OCI-LY7 (cell line): ENCODE measurements at regions not wholly inside any gene's neighbourhood (a gene's known extent, or its start where the extent isn't known, plus 50 kb on each side); places are given as distances from the start of the nearest gene placed in this dataset.

Experiments
- BruUV-seq: library from RNA; stranded (reverse); fragments of 400-500 nt; replicated peaks from 2 replicates; lab custom pipeline; 2021; lab: Mats Ljungman, UMichigan
- CTCF ChIA-PET: fragments of 300-600 bp; sonication (Branson Sonifier 250); formaldehyde crosslinking; loops from one replicate; lab custom pipeline; 2022; ENCODE audit warnings: antibody characterized with exemption; ENCODE audit not compliant: unreplicated experiment; lab: Charles Lee
- POLR2A ChIA-PET: fragments of 300-600 bp; sonication (Branson Sonifier 250); formaldehyde crosslinking; loops from one replicate; lab custom pipeline; 2022; ENCODE audit warnings: antibody characterized with exemption; lab: Charles Lee
- DNase-seq: peaks from one replicate; pipeline ENCODE4 v3.0.0-alpha.2; 2015; ENCODE audit warnings: low spot score
- H2AFZ ChIP-seq: fragments of 200-600 bp; sonication (generic), shearing (Covaris generic); 2 replicates; pipeline ENCODE4 v1.6.1; 2014; ENCODE audit warnings: mild to moderate bottlenecking, antibody characterized with exemption, low read length, moderate library complexity
- H3K27ac ChIP-seq: fragments of 200-600 bp; sonication (generic); 2 replicates; pipeline ENCODE4 v1.5.1; 2014; ENCODE audit warnings: mixed run types, low read depth, mild to moderate bottlenecking, moderate library complexity, low read length, inconsistent platforms; ENCODE audit not compliant: poor library complexity, severe bottlenecking
- H3K36me3 ChIP-seq: fragments of 200-600 bp; sonication (generic); 2 replicates; pipeline ENCODE4 v1.6.1; 2014; ENCODE audit warnings: mild to moderate bottlenecking, antibody characterized with exemption, low read length, moderate library complexity, mixed read lengths; ENCODE audit not compliant: insufficient read depth
- H3K4me1 ChIP-seq: fragments of 200-600 bp; sonication (generic); 2 replicates; pipeline ENCODE4 v1.5.1; 2014; ENCODE audit warnings: mild to moderate bottlenecking, low read length; ENCODE audit not compliant: insufficient read depth, poor library complexity, severe bottlenecking
- H3K4me2 ChIP-seq: fragments of 200-600 bp; sonication (generic); 2 replicates; pipeline ENCODE4 v1.6.1; 2014; ENCODE audit warnings: mild to moderate bottlenecking, low read length
- H3K4me3 ChIP-seq: fragments of 200-600 bp; sonication (generic); 2 replicates; pipeline ENCODE4 v1.5.1; 2014; ENCODE audit warnings: mild to moderate bottlenecking, low read depth, low read length; ENCODE audit not compliant: poor library complexity, severe bottlenecking
- H3K79me2 ChIP-seq: fragments of 200-600 bp; sonication (generic); 2 replicates; pipeline ENCODE4 v1.6.1; 2016; ENCODE audit warnings: low read depth, mild to moderate bottlenecking, low read length, moderate library complexity, mixed read lengths; ENCODE audit not compliant: insufficient read depth
- H3K9me2 ChIP-seq: fragments of 200-600 bp; sonication (generic); 2 replicates; pipeline ENCODE4 v1.6.1; 2016; ENCODE audit warnings: mild to moderate bottlenecking, low read length, mixed read lengths; ENCODE audit not compliant: insufficient read depth
- H3K9me3 ChIP-seq: fragments of 200-600 bp; sonication (generic); 2 replicates; pipeline ENCODE4 v1.6.1; 2014; ENCODE audit warnings: mild to moderate bottlenecking, mixed run types, low read length, mixed read lengths
- H4K20me1 ChIP-seq: fragments of 200-600 bp; sonication (generic); 2 replicates; pipeline ENCODE4 v1.6.1; 2014; ENCODE audit warnings: mild to moderate bottlenecking, antibody characterized with exemption, low read length, moderate library complexity, mixed read lengths; ENCODE audit not compliant: insufficient read depth
- EZH2phosphoT487 ChIP-seq: fragments of 200-600 bp; sonication (generic); IDR thresholded peaks from 2 replicates; pipeline ENCODE4 v1.6.1; 2018; ENCODE audit warnings: low read depth, borderline replicate concordance, mild to moderate bottlenecking, mixed run types, antibody characterized with exemption, low read length, moderate library complexity, mixed read lengths
- intact Hi-C: fragments of 100-400 bp; cut with micrococcal nuclease; formaldehyde crosslinking; loops from one replicate; pipeline ENCODE4 v1.10.0; 2022; ENCODE audit not compliant: unreplicated experiment
- TF ChIP-seq, protein P1 (sequence below): fragments of 200-600 bp; sonication (generic); conservative IDR thresholded peaks from 2 replicates; pipeline ENCODE4 v1.5.1; 2014; ENCODE audit warnings: mild to moderate bottlenecking, antibody characterized with exemption, low read length, moderate library complexity, mixed read lengths

DNA sequence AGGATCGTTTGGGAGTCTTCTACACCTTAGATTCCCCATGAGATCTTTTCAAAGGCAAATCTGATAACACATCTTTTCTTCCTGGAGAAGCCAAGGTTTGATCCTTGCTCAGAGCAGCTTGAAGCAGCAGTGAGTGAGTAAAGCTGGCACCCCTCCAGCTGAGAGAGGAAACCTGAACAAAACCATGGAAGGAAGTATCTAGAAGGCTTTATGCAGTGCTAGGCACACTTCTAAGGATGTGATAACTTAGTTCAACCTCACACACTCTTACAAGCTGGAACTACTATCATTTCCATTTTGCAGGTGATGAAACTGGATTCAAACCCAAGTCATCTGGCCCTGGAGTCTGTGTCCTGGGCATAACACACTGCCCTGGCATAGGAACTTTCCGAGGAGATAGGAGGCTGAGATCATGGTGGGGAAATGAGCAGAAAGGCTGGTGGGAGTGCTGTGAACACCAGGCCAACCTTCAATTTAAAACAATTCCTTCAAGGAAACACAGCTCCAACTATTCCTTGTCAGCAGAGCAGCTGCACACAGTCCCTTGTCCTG lies 71.2 kb downstream of the CTAGE1 start:
- no peaks in the 10 kb centered on the region for H3K79me2 ChIP-seq
- H3K4me2 ChIP-seq: no peak overlapping the region
- H3K4me3 ChIP-seq: no peak overlapping the region
- BruUV-seq: no TSS peak
- H3K4me1 ChIP-seq: no peaks in the 10 kb centered on the region
- no peaks in the 10 kb centered on the region for H4K20me1 ChIP-seq
- H2AFZ ChIP-seq: no peak overlapping the region
- POLR2A ChIA-PET: no interaction called here
- H3K36me3 ChIP-seq: no peaks in the 10 kb centered on the region
- CTCF ChIA-PET: no interaction called here
- H3K27ac ChIP-seq: no peak overlapping the region
- intact Hi-C loops: no loop called here
- no peaks in the 10 kb centered on the region for H3K9me2 ChIP-seq
- no peaks in the 10 kb centered on the region for H3K9me3 ChIP-seq
- TF ChIP-seq, protein P1, sequence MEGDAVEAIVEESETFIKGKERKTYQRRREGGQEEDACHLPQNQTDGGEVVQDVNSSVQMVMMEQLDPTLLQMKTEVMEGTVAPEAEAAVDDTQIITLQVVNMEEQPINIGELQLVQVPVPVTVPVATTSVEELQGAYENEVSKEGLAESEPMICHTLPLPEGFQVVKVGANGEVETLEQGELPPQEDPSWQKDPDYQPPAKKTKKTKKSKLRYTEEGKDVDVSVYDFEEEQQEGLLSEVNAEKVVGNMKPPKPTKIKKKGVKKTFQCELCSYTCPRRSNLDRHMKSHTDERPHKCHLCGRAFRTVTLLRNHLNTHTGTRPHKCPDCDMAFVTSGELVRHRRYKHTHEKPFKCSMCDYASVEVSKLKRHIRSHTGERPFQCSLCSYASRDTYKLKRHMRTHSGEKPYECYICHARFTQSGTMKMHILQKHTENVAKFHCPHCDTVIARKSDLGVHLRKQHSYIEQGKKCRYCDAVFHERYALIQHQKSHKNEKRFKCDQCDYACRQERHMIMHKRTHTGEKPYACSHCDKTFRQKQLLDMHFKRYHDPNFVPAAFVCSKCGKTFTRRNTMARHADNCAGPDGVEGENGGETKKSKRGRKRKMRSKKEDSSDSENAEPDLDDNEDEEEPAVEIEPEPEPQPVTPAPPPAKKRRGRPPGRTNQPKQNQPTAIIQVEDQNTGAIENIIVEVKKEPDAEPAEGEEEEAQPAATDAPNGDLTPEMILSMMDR: no peak
- no peak for TF ChIP-seq EZH2phosphoT487
- DNase-seq: no peak

DNA sequence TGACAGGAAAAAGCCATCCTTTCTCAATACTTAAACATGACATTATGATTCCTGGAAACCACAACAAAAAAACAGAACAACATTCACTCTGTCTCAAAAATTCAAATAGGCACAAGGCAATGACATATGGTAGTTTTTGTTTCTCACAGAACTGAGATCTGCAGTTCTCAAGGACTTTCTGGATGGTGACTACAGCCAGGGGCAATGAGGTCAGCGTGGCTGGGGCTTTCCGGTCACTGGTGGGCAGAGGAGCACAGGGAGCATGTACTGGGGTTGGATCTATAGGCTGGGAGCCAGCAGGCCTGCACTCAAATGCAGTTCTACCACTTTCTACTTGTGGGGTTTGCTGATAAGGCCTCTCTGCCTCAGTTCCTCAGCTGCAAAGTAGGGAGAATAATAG lies 72.0 kb downstream of the CTAGE1 start:
- no peak overlapping the region for H2AFZ ChIP-seq
- H3K4me2 ChIP-seq: no peak overlapping the region
- DNase-seq: no peak
- H3K27ac ChIP-seq: no peak overlapping the region
- no peaks in the 10 kb centered on the region for H3K9me2 ChIP-seq
- no peak overlapping the region for H3K4me3 ChIP-seq
- BruUV-seq: no TSS peak
- ChIA-PET CTCF (no interaction called here), POLR2A (no interaction called here)
- no peaks in the 10 kb centered on the region for H4K20me1 ChIP-seq
- no peaks in the 10 kb centered on the region for H3K79me2 ChIP-seq
- TF ChIP-seq EZH2phosphoT487: no peak
- TF ChIP-seq, protein P1: no peak
- intact Hi-C loops: no loop called here
- no peaks in the 10 kb centered on the region for H3K4me1 ChIP-seq
- H3K36me3 ChIP-seq: no peaks in the 10 kb centered on the region
- H3K9me3 ChIP-seq: no peaks in the 10 kb centered on the region

DNA sequence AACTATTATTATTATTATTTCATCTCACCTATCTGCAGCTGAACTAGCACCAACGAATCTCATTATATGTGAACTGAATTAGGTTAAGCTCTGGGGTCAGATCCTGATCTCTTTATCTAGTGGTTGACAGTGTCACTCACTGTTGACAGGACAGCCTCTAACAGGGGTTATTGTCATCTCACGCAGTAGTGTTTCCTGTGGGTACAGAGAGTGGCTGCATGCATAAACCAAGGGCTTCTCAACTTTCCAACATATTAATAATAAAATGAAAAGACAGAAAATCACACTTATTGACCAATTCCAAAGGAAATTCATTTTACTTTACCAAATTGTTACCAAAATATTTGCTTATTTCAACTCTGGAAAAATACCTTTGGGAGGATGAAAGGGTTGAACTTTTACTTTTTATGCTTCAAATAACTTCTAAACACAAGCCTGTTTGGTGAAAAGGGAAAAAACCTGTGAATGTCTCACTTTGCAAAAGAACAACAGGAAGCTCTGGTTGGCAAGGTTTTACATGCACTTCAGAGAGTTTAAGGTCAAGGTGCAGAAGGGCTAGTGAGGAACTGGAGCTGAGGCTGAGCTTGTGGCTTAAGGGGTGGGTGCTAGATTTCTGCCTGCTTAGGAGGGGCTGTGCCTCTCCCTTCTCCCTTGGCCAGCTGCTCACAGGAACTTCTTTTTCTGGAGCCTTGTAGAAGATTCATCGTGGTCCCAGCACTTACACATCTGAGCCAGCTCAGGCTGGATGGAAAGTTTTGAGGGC lies 72.6 kb downstream of the CTAGE1 start:
- CTCF ChIA-PET: no interaction called here
- H3K36me3 ChIP-seq: no peaks in the 10 kb centered on the region
- DNase-seq: no peak
- H3K4me1 ChIP-seq: no peaks in the 10 kb centered on the region
- H3K9me2 ChIP-seq: no peaks in the 10 kb centered on the region
- no peak overlapping the region for H2AFZ ChIP-seq
- H3K27ac ChIP-seq: no peak overlapping the region
- H4K20me1 ChIP-seq: no peaks in the 10 kb centered on the region
- intact Hi-C loops: no loop called here
- no peaks in the 10 kb centered on the region for H3K9me3 ChIP-seq
- no peak overlapping the region for H3K4me2 ChIP-seq
- POLR2A ChIA-PET: no interaction called here
- H3K4me3 ChIP-seq: no peak overlapping the region
- no TSS peak for BruUV-seq
- no peaks in the 10 kb centered on the region for H3K79me2 ChIP-seq
- TF ChIP-seq EZH2phosphoT487: no peak
- TF ChIP-seq, protein P1: no peak
